ENCODE measurements at regions not wholly inside any gene's neighbourhood (a gene's known extent, or its start where the extent isn't known, plus 50 kb on each side); places are given as distances from the start of the nearest gene placed in this dataset.

DNA sequence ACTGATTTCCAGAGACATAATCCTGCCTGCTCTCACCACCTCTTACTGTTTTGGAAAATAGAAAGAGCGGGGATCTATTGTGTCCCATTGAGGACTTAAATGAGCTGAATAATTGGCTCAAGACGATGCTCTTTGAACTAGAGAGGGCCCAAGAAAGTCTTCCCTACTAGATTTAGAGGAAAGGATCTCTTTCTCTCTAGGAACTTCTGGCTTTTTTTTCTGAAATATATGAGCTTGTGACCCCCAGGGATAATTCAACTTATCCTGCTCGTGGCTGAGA, 461.4 kb upstream of the KIRREL3 start:
- no peak for ATAC-seq

- ATAC-seq = no peak
These were observed 460.9 kb upstream of the KIRREL3 start for GRCh38 chr11:127461241-127462064.

DNA sequence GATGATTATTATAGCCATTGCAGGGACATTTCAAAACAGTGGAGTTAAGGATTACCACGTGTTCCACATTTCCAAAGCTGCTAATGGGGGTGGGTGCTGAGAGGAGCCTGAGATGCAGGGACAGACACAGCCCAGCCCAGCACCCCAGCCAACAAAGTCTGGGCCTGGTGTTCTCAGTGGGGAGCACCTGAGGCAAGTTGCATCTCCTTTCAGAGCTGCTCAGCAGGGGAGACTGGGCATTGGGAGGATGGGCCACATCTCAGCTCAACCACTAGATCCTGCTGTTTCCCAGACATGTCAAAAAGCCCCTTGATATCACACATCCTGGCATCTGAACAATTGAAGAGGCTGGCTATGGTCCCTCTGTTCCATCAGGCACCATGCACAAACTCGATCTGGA, 458.0 kb upstream of the KIRREL3 start:
- ATAC-seq = no peak

DNA sequence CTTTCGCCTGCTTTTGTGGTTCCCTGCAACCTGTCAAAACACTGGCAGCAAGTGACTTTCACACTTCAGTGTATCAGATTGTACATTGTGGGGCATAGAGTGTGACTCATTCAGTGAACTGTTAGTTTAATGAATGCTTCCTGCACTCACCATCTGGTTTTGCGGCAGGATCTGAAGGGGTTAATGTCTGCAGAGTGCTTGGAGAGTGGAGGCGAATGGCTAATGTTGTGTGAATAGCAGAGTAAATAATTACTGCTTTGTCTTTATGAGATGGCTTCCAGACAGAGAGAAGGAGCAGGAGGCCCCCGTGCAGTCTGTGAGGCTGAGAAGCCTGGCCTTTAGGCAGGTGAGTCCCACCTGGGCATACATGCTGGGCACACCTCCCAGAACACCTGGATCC, 454.3 kb upstream of the KIRREL3 start:
- ATAC-seq = no peak

- no peak for ATAC-seq
These were observed 452.0 kb upstream of the KIRREL3 start for GRCh38 chr11:127452533-127452932.

- no peak for ATAC-seq
These were observed 451.3 kb upstream of the KIRREL3 start for GRCh38 chr11:127451861-127452260.

DNA sequence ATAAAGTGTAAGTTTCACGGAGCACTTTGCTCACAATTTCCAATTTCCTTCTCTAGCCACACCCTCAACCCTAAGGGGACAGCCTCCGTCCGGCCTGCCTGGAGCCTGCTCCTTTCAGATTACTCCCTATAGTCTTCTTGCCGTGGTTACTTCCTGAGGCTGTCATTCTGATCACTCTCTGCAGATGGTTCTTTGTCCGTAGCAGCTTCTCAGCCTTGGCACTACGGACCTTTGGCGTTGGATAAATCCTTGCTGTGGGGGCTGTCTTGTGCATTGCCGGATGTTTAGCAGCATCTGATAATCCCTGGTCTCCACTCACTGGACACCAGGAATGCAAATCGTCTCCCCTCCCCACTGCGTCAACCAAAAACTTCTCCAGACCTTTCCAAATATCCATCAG, 447.5 kb upstream of the KIRREL3 start:
- ATAC-seq = no peak

- ATAC-seq = no peak
These were observed 444.9 kb upstream of the KIRREL3 start for GRCh38 chr11:127445476-127445875.

DNA sequence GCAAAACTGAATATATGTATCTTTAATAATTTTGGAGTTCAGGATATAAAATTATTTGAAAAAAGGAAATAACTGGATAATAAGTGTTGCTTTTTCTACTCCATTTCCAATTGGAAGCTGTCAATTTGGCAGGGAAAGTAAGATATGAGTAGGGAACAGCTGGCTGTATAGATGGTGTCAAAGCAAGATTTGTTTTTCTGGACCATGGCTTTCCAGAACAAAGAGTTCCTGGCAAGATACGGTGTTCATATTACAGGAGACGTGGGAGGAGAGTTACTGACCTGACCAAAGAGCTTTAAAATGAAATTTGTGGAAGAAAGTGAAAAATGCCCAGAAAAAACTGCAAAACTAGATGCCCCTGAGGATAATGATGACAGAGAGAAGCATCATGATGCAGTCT, 442.7 kb upstream of the KIRREL3 start:
- ATAC-seq = no peak

GRCh38 chr11:127440616-127441015, 440.0 kb upstream of the KIRREL3 start:
- no peak for ATAC-seq

GRCh38 chr11:127425281-127425680, 424.7 kb upstream of the KIRREL3 start:
- no peak for ATAC-seq

- no peak for ATAC-seq
These were observed 424.1 kb upstream of the KIRREL3 start for GRCh38 chr11:127424661-127425060.

DNA sequence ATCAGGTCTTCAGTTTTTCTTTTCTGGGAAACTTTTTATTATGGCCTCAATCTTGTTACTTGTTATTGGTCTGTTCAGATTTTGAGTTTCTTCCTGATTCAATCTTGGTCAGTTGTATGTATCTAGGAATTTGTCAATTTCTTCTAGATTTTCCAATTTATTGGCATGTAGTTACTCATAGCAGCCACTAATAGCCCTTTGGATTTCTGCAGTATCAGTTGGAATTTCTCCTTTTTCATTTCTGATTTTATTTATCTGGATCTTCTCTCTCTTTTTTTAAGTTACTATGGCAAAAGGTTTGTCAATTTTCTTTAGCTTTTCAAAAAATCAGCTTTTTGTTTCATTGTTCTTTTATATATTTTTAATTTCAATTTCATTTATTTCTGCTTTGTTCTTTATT, 419.6 kb upstream of the KIRREL3 start:
- no peak for ATAC-seq

DNA sequence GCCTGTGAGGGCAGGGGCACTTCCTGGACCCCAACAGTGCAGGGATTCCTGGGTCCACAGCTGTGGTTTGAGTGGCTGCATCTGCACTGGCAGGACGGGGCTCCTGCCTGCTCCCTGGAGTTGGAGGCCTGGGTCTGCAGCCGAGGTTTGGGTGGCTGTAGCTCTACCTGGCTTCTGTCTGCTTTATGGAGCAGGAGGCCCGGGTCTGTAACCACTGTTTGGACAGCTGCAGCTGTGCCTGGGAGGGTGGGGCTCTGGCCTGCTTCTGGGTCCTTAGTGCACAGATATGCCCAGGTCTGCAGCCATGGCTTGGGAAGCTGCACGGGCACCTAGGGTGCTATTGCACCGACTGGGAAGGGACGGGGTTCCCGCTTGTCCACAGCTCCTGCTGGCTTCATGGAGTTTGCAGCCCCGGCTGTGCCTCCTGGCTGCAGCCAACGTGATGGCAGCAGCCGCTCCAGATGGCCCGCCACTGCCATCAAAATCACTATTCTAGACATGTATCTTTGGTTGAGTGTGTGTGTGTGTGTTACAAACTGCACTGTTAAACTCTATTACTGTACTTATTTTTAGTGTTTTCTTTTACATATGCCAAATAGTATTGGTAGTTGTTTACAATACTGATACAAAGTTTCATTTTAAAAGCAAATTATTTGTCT, 412.3 kb upstream of the KIRREL3 start:
- no peak for ATAC-seq

GRCh38 chr11:127412234-127412633, 411.7 kb upstream of the KIRREL3 start:
- no peak for ATAC-seq

DNA sequence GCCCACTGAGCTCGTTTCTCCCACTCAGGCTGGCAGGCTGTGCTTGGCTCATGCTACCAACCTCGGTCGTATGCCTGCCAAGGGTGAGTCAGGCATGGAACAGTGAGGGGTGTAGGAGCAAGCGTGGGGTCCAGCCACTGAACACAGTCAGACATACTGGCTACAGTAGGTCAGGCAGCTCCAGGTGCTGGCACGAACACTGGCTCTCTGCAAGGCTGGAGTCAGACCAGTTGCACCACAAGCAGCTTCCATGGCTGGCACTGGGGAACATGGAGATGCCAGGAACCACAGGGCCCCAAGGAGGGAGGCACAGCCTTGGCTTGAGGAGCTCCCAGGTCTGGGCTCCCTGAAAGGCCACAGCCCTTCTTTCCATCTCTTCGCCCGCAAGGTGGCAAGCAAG, 410.7 kb upstream of the KIRREL3 start:
- ATAC-seq = no peak

- ATAC-seq = no peak
These were observed 394.5 kb upstream of the KIRREL3 start for GRCh38 chr11:127395034-127395433.

DNA sequence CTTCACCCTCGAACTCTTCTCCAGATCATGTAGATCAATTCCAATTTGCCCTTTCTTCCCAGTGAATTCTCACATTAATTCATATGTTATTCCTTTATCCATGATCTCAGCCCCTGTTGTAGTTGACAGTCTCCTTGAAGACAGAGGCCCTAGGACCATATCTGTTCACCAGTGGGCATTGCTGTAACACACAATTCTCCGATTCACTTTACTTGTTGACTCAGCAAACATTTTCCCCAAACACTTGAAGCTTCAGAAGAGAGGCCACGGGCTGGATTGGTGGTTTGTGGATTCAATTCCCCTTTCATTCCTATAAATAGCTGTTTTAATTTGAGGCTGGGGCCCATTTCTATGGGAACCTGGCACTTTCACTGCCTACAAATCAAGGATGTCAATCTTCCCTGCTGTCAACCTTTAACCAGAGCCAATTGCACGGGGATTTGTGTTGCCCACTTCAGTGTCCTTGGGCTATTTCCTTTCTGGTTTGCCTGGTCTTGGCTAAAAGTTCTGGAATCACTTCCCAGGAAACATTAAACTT, 393.0 kb upstream of the KIRREL3 start:
- no peak for ATAC-seq

DNA sequence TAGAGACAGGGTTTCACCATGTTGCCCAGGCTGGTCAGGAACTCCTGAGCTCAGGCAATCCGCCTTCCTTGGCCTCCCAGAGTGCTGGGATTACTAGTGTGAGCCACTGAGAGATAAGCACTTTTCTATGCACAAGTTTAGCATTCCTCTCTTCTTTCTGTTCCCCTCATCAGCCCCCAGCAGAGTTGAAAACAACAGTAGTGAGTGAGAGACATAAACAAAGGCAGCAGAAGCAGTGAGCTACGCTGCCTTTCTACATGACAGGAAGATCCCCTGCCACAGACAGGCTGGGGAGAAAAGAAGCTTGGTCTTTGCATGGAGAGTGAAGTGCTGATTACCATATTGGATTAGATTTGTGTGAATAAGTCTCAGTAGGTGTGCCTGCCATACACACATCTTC, 392.0 kb upstream of the KIRREL3 start:
- no peak for ATAC-seq

GRCh38 chr11:127390465-127390864, 389.9 kb upstream of the KIRREL3 start:
- no peak for ATAC-seq

DNA sequence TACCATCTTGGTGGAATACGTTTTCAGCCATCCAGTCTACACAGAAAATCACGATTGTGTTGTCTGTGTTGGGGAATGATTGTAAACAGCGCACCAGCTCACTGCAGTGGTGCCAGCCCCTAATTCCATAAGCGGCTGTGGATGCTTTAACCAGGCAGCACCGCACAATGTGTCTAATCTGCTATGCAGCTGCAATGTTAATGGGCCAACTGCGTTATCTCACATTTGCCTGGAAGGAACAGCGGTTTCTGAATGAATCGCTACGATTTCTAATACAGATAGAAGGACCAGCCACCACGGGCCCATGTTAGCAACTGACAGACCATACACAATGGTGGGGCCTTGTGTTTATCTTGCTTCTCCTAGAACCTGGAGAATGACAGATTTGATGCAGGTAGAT, 384.5 kb upstream of the KIRREL3 start:
- no peak for ATAC-seq

- no peak for ATAC-seq
These were observed 382.5 kb upstream of the KIRREL3 start for GRCh38 chr11:127383026-127383425.

GRCh38 chr11:127381247-127381646, 380.7 kb upstream of the KIRREL3 start:
- ATAC-seq = no peak

DNA sequence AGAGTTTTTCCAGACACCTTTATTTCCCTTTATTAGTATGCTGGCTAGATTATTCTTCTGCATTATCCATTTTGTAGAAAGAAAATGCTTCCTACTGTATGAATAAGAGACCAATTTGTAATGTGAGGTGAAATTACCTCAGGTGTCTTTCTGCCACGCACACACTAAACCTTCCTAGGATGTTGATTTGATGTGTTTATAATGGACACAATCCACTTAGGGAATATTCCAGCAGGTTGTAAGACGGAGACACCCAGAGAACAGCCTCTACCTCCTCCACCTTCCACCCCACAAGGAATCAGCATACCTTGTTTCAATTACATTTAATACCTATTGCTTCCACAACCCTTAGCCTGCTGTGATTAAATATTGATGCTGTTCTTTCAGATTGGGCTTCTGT, 379.1 kb upstream of the KIRREL3 start:
- no peak for ATAC-seq

- no peak for ATAC-seq
These were observed 375.7 kb upstream of the KIRREL3 start for GRCh38 chr11:127376301-127376700.
